ENCODE measurements at regions not wholly inside any gene's neighbourhood (a gene's known extent, or its start where the extent isn't known, plus 50 kb on each side); places are given as distances from the start of the nearest gene placed in this dataset.
A peak's percentile ranks its signal among the peaks of the same experiment; 100 is the strongest.

DNA sequence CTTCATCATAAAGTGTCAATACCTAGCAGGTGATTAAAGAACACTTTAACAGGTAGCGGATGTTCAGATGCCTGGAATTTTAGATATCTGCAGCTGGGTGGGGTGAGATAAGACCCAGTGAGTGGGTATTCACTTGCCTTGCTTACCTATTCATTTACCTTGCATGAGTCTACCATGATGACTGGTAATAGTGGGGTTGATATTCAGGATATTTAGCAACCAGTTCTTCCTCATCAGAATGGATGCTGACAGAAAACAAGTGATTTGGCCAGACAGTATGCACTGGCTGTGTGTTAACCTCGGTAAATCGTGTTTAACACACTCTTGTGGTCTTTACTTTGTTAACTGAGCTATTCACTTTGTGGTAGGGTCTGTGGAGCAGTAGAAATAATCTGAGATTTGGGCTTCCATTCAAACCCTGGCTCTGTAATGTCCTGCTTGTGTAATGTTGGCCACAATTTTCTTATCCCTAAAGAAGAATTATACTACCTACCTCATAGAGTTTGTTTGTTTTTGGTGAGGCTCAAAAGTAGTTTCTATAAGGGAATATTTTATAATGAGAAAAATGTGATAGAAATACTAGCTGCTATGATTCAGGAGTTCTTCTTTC, 391.9 kb upstream of the TBL1XR1 start:
- DNase-seq = no peak

DNA sequence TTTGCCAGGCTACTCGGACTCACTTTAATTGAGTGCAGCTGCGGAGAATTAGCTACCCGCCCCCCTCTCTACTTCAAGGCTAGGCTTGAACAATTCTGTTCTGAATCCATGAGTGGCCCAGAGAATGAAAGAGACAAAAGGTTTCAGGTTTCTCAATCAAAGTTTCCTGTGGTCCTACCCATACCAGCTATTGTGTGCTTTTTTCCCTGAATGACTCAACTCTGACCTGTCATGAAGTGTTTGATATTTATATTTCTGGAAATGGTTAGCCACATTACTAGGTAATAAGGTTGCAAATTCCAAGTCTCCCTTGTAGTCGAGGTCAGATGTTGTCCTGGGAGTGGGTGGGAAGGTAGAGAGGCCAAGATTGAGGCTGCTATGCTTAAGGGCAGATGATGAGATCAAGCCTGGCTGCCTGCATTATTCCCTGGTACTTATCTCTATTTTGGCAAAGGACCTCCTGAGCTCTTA, 392.7 kb upstream of the TBL1XR1 start:
- DNase-seq = peak; percentile 91

- peak; percentile 31 for DNase-seq
Observed at GRCh38 chr3:177590826-177591225, 393.5 kb upstream of the TBL1XR1 start.

DNA sequence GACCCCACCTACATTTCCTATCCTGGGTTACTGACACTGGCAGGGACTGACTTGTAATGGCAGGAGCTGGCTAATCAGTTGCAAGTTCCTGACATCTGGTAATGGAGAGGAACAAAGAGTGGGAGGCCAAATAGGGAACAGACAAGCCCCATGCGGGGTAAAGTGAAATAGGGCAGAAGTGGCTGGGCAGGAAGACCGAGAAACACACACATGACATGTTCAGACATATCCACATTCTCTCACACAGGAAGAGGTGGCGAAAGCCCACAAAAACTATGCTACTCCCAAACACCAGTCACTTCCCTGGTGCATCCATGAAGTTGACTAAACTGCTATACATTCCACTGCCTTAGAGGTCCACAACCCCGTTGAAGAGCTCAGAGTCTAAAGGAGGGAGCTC, 394.1 kb upstream of the TBL1XR1 start:
- DNase-seq = no peak

DNA sequence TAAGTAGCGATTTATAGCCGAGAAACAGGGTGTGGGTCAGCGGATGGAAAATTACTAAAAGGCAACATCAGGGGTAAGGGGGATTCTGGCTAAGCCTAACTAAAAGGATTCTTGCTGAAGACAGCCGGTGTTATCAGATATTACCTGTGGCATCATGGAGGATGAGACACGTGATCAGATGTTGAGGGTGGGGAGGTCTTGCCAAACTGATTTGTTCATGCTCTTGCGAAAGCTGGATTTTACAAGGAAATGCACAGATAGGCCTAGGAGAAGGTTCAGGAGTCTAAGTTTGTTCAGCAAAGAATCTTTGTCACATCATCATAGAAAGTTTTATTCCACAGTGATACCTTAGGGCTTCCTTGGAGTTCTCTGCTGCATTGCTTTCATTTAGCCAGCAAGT, 396.8 kb upstream of the TBL1XR1 start:
- peak; percentile 11 for DNase-seq

GRCh38 chr3:177595530-177596188, 398.4 kb upstream of the TBL1XR1 start:
- DNase-seq = peak; percentile 73

GRCh38 chr3:177596248-177596815, 399.1 kb upstream of the TBL1XR1 start:
- peak; percentile 12 for DNase-seq

DNA sequence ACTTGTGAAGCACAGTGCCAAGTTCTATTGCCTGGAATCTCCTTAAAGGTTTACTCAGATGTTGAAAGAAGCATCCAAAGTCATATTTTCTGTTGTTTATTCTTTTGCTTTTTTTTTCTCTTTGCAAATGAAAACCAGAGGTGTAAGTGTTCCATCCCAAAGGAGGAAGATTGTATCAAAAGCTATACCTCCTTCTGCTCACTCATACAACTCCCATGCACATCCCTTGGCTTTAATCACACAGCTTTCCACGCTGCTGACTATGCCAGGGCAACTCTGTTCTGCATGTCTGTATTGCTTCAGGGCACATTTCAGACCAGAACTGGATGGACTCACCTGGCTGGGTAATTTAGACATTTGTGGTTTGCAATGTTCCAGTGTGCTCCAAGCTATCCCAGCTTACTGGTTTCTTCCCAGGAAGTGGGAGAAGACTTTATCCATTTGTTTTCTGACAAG, 399.6 kb upstream of the TBL1XR1 start:
- DNase-seq = no peak

DNA sequence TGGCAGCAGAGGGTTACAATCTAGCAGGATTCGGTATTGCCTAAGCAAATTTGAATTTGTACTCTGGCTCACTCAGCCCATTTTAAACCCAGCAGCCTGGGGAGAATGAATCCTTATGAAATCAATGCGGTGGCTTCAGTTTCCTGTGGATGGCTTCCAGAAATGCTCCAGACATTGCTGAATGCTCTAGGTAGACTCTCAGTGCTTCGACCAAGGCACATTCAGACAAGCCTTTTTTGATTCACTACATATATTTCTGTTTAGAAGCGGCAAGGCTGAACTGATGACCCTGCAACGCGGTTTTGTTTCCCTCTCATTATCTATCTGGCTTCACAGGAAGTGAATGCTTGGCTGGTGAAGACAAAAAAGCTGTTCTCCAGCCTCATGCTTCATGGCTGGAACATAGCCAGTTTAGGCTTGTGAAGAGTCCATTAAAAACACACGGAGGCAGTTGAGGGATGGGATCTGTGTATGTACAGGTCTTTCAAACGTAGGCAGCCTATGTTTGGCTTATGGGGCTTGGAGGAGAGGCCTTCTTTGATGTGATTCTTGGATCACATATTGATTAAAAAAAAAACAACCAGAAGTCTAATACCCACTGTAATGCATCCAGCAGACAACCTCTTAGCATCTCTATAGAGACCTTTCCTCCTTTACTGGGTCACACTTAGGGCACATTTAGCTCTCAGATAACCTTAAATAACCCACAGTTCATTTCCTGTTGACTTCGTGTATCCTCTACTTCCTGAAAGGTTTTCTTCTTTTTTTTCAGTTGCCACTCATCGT, 400.2 kb upstream of the TBL1XR1 start:
- DNase-seq = peak; percentile 39

DNA sequence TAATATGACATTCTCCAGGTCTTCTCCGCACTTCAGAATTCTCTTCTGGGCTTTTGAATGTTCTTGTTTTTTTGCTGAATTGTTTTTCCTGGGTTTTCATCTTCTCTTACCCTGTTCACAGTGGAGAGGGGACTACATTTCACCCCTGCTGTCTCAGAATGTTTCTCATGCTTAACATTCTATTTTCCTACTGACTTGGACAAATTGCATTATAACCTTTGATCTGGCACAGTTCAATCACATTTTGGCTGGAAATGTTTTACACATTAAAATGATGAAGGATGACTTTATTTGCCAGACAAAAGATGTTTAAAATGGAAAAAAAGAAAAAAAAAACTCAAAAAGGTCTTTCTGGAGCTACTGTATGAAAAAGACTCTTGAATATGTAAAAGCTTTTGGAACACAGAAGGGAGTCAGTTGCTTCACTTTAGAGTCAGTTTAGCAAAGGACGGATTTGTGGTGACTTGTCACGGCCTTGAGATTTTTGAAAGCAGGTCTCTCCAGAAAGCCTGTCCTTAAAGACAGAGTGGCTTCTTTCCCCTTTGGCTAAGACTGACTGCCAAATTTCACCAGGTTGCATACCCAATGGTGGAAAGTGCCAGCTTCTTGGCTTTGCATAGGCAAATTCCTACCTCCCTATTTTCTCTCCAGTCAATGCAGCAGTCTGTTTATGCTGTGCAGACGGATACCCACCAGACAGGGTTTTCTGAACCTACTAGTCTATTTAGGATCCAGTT, 401.0 kb upstream of the TBL1XR1 start:
- no peak for DNase-seq

DNA sequence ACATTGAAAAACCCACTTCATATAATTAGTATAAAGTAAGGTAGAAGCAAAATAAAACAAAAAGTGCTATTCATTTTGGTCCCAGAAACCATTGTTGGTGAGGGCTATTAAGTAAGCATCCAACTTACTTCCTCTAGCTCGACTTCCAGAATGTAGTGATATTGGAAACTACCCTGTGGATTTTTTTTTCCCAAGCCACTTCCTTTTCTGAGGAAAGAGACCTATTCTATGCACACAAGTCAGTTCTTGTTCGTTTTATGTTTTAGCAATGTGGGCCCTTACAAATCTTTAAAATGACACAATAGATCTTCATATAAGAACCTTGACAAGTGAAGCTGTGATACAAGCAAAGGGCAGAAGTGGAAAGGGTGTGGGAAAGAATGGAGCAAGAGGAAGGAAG, 402.0 kb upstream of the TBL1XR1 start:
- DNase-seq = no peak

- no peak for DNase-seq
Observed at GRCh38 chr3:177599837-177600236, 402.6 kb upstream of the TBL1XR1 start.

- DNase-seq = no peak
Observed at GRCh38 chr3:177600411-177600810, 403.1 kb upstream of the TBL1XR1 start.

GRCh38 chr3:177601152-177601551, 403.9 kb upstream of the TBL1XR1 start:
- DNase-seq = no peak

DNA sequence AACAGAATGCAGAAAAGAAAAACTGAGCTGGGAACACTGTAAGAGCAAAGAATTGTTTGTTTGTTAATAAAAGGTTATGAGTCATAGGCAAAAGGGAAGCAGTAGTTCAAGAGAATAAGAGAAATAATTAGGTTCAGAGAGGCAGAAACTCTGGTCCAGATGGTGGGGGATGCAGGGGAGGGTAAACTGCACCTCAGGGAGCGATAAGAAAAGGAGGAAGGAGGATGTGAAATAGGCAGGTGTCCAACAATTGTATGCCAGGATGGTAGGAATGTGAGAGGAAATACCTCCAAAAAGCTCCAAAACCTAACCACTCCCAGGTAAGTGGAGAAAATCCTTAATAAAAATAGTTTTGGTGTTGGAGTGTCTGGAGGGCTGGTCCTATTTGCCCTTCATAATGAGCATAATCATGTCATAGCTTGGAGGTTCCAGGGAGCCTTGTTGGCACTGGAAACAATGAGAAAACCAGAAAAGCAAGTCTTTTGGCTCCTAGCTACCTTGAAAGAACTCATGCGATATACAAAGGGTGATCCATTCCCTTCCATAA, 405.4 kb upstream of the TBL1XR1 start:
- peak; percentile 18 for DNase-seq

- DNase-seq = peak; percentile 12
Observed at GRCh38 chr3:177603148-177603603, 405.9 kb upstream of the TBL1XR1 start.

DNA sequence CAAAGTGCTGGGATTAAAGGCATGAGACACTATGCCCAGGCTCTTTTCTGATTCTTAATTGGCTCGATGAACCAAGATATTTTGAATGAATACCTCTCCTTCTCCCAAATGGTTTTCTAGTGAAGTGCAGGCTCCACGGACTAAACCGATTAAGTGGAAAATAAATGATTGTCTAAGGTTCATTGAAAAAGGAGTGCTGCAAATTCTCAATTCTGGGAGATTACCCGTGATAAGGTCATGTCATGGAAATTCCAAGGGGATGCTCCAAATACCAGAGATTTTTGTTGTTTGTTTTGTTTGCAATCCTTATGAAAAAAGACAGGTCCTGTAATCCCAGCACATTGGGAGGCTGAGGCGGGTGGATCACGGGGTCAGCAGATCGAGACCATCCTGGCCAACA, 406.9 kb upstream of the TBL1XR1 start:
- DNase-seq = no peak

GRCh38 chr3:177606891-177607290, 409.6 kb upstream of the TBL1XR1 start:
- DNase-seq = no peak

DNA sequence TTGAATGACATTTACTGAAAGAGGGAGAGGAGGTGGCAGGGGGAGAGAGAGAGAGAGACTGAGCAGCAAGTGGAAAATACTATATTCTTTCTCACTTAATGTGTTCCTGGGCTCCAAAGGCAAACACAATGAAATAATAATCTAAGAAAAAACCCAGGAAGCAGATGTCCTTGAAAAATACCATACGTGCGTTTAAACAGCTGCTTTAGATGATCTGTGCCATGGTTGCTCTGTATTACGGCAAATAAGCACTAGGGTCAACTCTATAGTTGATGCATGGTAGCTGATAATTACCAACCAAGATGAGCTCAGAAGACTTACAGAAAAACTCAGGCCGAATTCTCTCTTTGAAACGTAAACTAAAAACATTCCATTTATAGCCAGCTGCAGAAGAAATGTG, 410.3 kb upstream of the TBL1XR1 start:
- DNase-seq = no peak

DNA sequence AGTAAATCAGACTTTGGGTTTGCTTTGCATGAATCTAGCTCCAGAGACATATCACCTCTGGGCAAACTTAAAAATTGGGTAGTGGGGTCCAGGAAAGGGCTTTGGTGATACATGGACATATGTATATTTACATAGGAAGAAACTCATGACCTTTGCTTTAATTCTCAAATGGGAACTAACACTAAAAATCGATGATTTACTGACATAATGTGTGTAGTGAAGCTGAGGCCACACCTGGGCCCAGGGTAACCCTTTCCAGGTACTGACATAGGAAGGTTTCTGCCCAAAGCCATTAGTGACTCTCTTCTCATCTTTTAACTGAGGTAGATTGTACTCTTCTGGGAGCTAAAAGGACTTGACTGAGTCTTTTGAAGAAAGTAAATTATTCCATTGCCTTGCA, 411.2 kb upstream of the TBL1XR1 start:
- no peak for DNase-seq

GRCh38 chr3:177609613-177610012, 412.3 kb upstream of the TBL1XR1 start:
- DNase-seq = no peak

DNA sequence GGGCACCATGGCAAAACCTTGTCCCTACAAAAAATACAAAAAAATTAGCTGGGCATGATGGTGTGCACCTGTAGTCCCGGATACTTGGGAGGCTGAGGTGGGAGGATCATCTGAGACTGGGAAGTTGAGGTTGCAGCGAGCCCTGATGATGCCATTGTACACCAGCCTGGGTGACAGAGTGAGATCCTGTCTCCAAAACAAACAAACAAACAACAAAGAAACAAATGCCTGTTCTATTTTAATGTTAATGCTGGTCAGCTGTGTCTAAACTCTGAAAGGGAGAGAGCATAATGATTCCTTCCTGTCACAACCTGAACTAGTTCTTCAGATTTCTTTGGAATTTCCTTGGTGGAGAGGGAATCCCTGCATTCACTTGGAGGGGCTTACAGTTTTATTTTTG, 413.0 kb upstream of the TBL1XR1 start:
- DNase-seq = no peak

Measured in HCEC 1CT (cell line).